Muscle layer of colon (tissue), 2 donors: ENCODE measurements at regions not wholly inside any gene's neighbourhood (a gene's known extent, or its start where the extent isn't known, plus 50 kb on each side); places are given as distances from the start of the nearest gene placed in this dataset.

Source experiments
- H3K27ac ChIP-seq: one replicate; pipeline ENCODE4 v1.7.0; 2013; ENCODE audit warnings: low read depth, mild to moderate bottlenecking, low read length, moderate library complexity
- H3K27me3 ChIP-seq, 2 donors: one replicate each; pipeline ENCODE4 v1.7.0; 2013; ENCODE audit warnings: low read length in 2 of 2, mild to moderate bottlenecking in 2 of 2; ENCODE audit not compliant: insufficient read depth in 2 of 2, control insufficient read depth in 1 of 2
- H3K36me3 ChIP-seq: one replicate; pipeline ENCODE4 v1.7.0; 2013; ENCODE audit warnings: mild to moderate bottlenecking, low read length; ENCODE audit not compliant: insufficient read depth
- H3K4me1 ChIP-seq: one replicate; pipeline ENCODE4 v1.7.0; 2013; ENCODE audit warnings: mild to moderate bottlenecking, low read length; ENCODE audit not compliant: insufficient read depth
- H3K4me3 ChIP-seq, 2 donors: one replicate each; pipeline ENCODE4 v1.7.0; 2013; ENCODE audit warnings: low read length in 2 of 2, low read depth in 1 of 2, mild to moderate bottlenecking in 1 of 2, moderate library complexity in 1 of 2
- H3K9ac ChIP-seq: one replicate; pipeline ENCODE4 v1.7.0; 2013; ENCODE audit warnings: low read length
- H3K9me3 ChIP-seq: one replicate; pipeline ENCODE4 v1.7.0; 2013; ENCODE audit warnings: mild to moderate bottlenecking, low read length
- donor health status: abdominal sarcoma.
- donor health status: Adenocarcinoma of cecum.

GRCh38 chr1:5191470-5191869, 537.1 kb downstream of the AJAP1 start:
- H3K27me3 ChIP-seq, result no peaks in the 10 kb centered on the region
- H3K4me3 ChIP-seq, result no peak overlapping the region
- H3K36me3 ChIP-seq, result no peaks in the 10 kb centered on the region
- no peaks in the 10 kb centered on the region for H3K4me1 ChIP-seq
- no peak overlapping the region for H3K9ac ChIP-seq
- H3K9me3 ChIP-seq, result no peaks in the 10 kb centered on the region
- no peak overlapping the region for H3K27ac ChIP-seq

GRCh38 chr1:5189384-5189783, 535.0 kb downstream of the AJAP1 start:
- Histone ChIP-seq H3K36me3 (no peaks in the 10 kb centered on the region), H3K27me3 (no peaks in the 10 kb centered on the region), H3K9me3 (no peaks in the 10 kb centered on the region), H3K4me3 (no peak overlapping the region), H3K9ac (no peak overlapping the region), H3K27ac (no peak overlapping the region), H3K4me1 (no peaks in the 10 kb centered on the region)

GRCh38 chr1:5165762-5166161, 511.4 kb downstream of the AJAP1 start:
- H3K9ac ChIP-seq, result no peak overlapping the region
- no peaks in the 10 kb centered on the region for H3K36me3 ChIP-seq
- no peak overlapping the region for H3K27ac ChIP-seq
- H3K27me3 ChIP-seq, result no peaks in the 10 kb centered on the region
- H3K9me3 ChIP-seq, result no peaks in the 10 kb centered on the region
- H3K4me3 ChIP-seq, result no peak overlapping the region
- no peaks in the 10 kb centered on the region for H3K4me1 ChIP-seq

- no peak overlapping the region for H3K9ac ChIP-seq
- H3K4me1 ChIP-seq, result no peaks in the 10 kb centered on the region
- H3K9me3 ChIP-seq, result no peaks in the 10 kb centered on the region
- H3K27ac ChIP-seq, result no peak overlapping the region
- H3K36me3 ChIP-seq, result no peaks in the 10 kb centered on the region
- no peak overlapping the region for H3K4me3 ChIP-seq
- no peaks in the 10 kb centered on the region for H3K27me3 ChIP-seq
These were observed 509.7 kb downstream of the AJAP1 start for GRCh38 chr1:5164158-5164557.

- no peaks in the 10 kb centered on the region for H3K9me3 ChIP-seq
- H3K27me3 ChIP-seq, result no peaks in the 10 kb centered on the region
- no peak overlapping the region for H3K9ac ChIP-seq
- no peak overlapping the region for H3K27ac ChIP-seq
- H3K4me3 ChIP-seq, result no peak overlapping the region
- H3K36me3 ChIP-seq, result no peaks in the 10 kb centered on the region
- H3K4me1 ChIP-seq, result no peaks in the 10 kb centered on the region
These were observed 507.0 kb downstream of the AJAP1 start for GRCh38 chr1:5161372-5161771.

- H3K9me3 ChIP-seq, result no peaks in the 10 kb centered on the region
- no peak overlapping the region for H3K27ac ChIP-seq
- H3K4me1 ChIP-seq, result no peaks in the 10 kb centered on the region
- no peak overlapping the region for H3K9ac ChIP-seq
- no peaks in the 10 kb centered on the region for H3K27me3 ChIP-seq
- no peaks in the 10 kb centered on the region for H3K36me3 ChIP-seq
- no peak overlapping the region for H3K4me3 ChIP-seq
These were observed 502.8 kb downstream of the AJAP1 start for GRCh38 chr1:5157175-5157574.

GRCh38 chr1:5156416-5157120, 502.2 kb downstream of the AJAP1 start:
- H3K4me1 ChIP-seq, result no peaks in the 10 kb centered on the region
- H3K9me3 ChIP-seq, result no peaks in the 10 kb centered on the region
- no peaks in the 10 kb centered on the region for H3K27me3 ChIP-seq
- H3K9ac ChIP-seq, result no peak overlapping the region
- H3K27ac ChIP-seq, result no peak overlapping the region
- H3K4me3 ChIP-seq, result no peak overlapping the region
- no peaks in the 10 kb centered on the region for H3K36me3 ChIP-seq

- Histone ChIP-seq H3K4me3 (no peak overlapping the region), H3K27ac (no peak overlapping the region), H3K9me3 (no peaks in the 10 kb centered on the region), H3K9ac (no peak overlapping the region), H3K36me3 (no peaks in the 10 kb centered on the region), H3K27me3 (no peaks in the 10 kb centered on the region), H3K4me1 (no peaks in the 10 kb centered on the region)
These were observed 497.1 kb downstream of the AJAP1 start for GRCh38 chr1:5151511-5151910.

- no peak overlapping the region for H3K4me3 ChIP-seq
- H3K36me3 ChIP-seq, result no peaks in the 10 kb centered on the region
- no peaks in the 10 kb centered on the region for H3K4me1 ChIP-seq
- H3K27me3 ChIP-seq, result no peaks in the 10 kb centered on the region
- no peaks in the 10 kb centered on the region for H3K9me3 ChIP-seq
- H3K9ac ChIP-seq, result no peak overlapping the region
- H3K27ac ChIP-seq, result no peak overlapping the region
These were observed 495.8 kb downstream of the AJAP1 start for GRCh38 chr1:5150191-5150590.

GRCh38 chr1:5147806-5148205, 493.4 kb downstream of the AJAP1 start:
- no peaks in the 10 kb centered on the region for H3K4me1 ChIP-seq
- no peak overlapping the region for H3K9ac ChIP-seq
- H3K4me3 ChIP-seq, result no peak overlapping the region
- H3K27ac ChIP-seq, result no peak overlapping the region
- H3K36me3 ChIP-seq, result no peaks in the 10 kb centered on the region
- no peaks in the 10 kb centered on the region for H3K27me3 ChIP-seq
- no peaks in the 10 kb centered on the region for H3K9me3 ChIP-seq

- no peaks in the 10 kb centered on the region for H3K27me3 ChIP-seq
- no peaks in the 10 kb centered on the region for H3K36me3 ChIP-seq
- H3K4me1 ChIP-seq, result no peaks in the 10 kb centered on the region
- H3K9ac ChIP-seq, result no peak overlapping the region
- no peak overlapping the region for H3K4me3 ChIP-seq
- H3K27ac ChIP-seq, result no peak overlapping the region
- no peaks in the 10 kb centered on the region for H3K9me3 ChIP-seq
These were observed 488.0 kb downstream of the AJAP1 start for GRCh38 chr1:5142389-5142788.

- H3K9ac ChIP-seq, result no peak overlapping the region
- no peak overlapping the region for H3K27ac ChIP-seq
- H3K9me3 ChIP-seq, result no peaks in the 10 kb centered on the region
- no peaks in the 10 kb centered on the region for H3K4me1 ChIP-seq
- H3K27me3 ChIP-seq, result no peaks in the 10 kb centered on the region
- H3K4me3 ChIP-seq, result no peak overlapping the region
- no peaks in the 10 kb centered on the region for H3K36me3 ChIP-seq
These were observed 487.3 kb downstream of the AJAP1 start for GRCh38 chr1:5141750-5142149.
